Stimulated activated CD4-positive, alpha-beta T cell treated with anti-CD3 and anti-CD28 coated beads, Interleukin-4, amount 100 ng/mL, for 48 hours (primary cell): ENCODE measurements at regions not wholly inside any gene's neighbourhood (a gene's known extent, or its start where the extent isn't known, plus 50 kb on each side); places are given as distances from the start of the nearest gene placed in this dataset.
A peak's percentile ranks its signal among the peaks of the same experiment; 100 is the strongest.

Experiments used
- DNase-seq, 2 donors: peaks; one replicate each; pipeline ENCODE4 v3.0.0-alpha.2; 2020; ENCODE audit warnings: low read depth in 2 of 2

GRCh38 chr7:106419455-106420182 is 134.8 kb upstream of the NAMPT start:
- DNase-seq: no peak

- DNase-seq: no peak
These were observed 133.7 kb upstream of the NAMPT start for GRCh38 chr7:106418526-106418925.

- no peak for DNase-seq
These were observed 133.3 kb upstream of the NAMPT start for GRCh38 chr7:106418094-106418493.

- no peak for DNase-seq
These were observed 132.6 kb upstream of the NAMPT start for GRCh38 chr7:106417273-106417902.

- DNase-seq: no peak
These were observed 131.6 kb upstream of the NAMPT start for GRCh38 chr7:106416430-106416829.

- DNase-seq: no peak
These were observed 130.7 kb upstream of the NAMPT start for GRCh38 chr7:106415433-106415832.

- no peak for DNase-seq
These were observed 128.7 kb upstream of the NAMPT start for GRCh38 chr7:106413446-106413845.

- peak in 1 of 2 donors; percentile 28 for DNase-seq
These were observed 120.9 kb upstream of the NAMPT start for GRCh38 chr7:106405697-106406141.

GRCh38 chr7:106402898-106403297 is 118.1 kb upstream of the NAMPT start:
- DNase-seq: no peak

GRCh38 chr7:106400923-106401322 is 116.1 kb upstream of the NAMPT start:
- no peak for DNase-seq

- no peak for DNase-seq
These were observed 114.0 kb upstream of the NAMPT start for GRCh38 chr7:106398786-106399185.

- DNase-seq: no peak
These were observed 113.2 kb upstream of the NAMPT start for GRCh38 chr7:106397994-106398393.

GRCh38 chr7:106394526-106394925 is 109.7 kb upstream of the NAMPT start:
- DNase-seq: no peak

GRCh38 chr7:106393564-106394251 is 108.9 kb upstream of the NAMPT start:
- DNase-seq: no peak

GRCh38 chr7:106392590-106392989 is 107.8 kb upstream of the NAMPT start:
- no peak for DNase-seq

- no peak for DNase-seq
These were observed 107.4 kb upstream of the NAMPT start for GRCh38 chr7:106392144-106392543.

- no peak for DNase-seq
These were observed 102.2 kb upstream of the NAMPT start for GRCh38 chr7:106386958-106387357.

GRCh38 chr7:106384373-106384772 is 99.6 kb upstream of the NAMPT start:
- no peak for DNase-seq

GRCh38 chr7:106382929-106383328 is 98.1 kb upstream of the NAMPT start:
- DNase-seq: no peak

GRCh38 chr7:106382129-106382528 is 97.3 kb upstream of the NAMPT start:
- DNase-seq: no peak

GRCh38 chr7:106381252-106381651 is 96.5 kb upstream of the NAMPT start:
- DNase-seq: no peak

GRCh38 chr7:106377847-106378361 is 93.1 kb upstream of the NAMPT start:
- no peak for DNase-seq
